GM12891 (cell line): ENCODE measurements at regions not wholly inside any gene's neighbourhood (a gene's known extent, or its start where the extent isn't known, plus 50 kb on each side); places are given as distances from the start of the nearest gene placed in this dataset.

Experiments
- POLR2A ChIP-seq: IDR thresholded peaks from 2 replicates; pipeline ENCODE4 v1.6.1; 2011; ENCODE audit warnings: low read depth, low read length, control low read depth
- POLR2AphosphoS5 ChIP-seq: IDR thresholded peaks from 2 replicates; pipeline ENCODE4 v1.6.1; 2011; ENCODE audit warnings: low read depth, low read length, control low read depth

GRCh38 chr11:119952441-119952840 is 185.5 kb downstream of the TRIM29 start:
- TF ChIP-seq POLR2A (no peak), POLR2AphosphoS5 (no peak)
